GM19240 (cell line): ENCODE measurements at regions not wholly inside any gene's neighbourhood (a gene's known extent, or its start where the extent isn't known, plus 50 kb on each side); places are given as distances from the start of the nearest gene placed in this dataset.

Experiments
- DNase-seq: peaks from one replicate; pipeline ENCODE4 v3.0.0; 2011; ENCODE audit warnings: low spot score; ENCODE audit not compliant: insufficient read length

- DNase-seq, result no peak
These were observed 583.6 kb upstream of the PIK3C3 start for GRCh38 chr18:41371156-41372045.

GRCh38 chr18:41370740-41371139 is 584.3 kb upstream of the PIK3C3 start:
- DNase-seq, result no peak

- no peak for DNase-seq
These were observed 597.3 kb upstream of the PIK3C3 start for GRCh38 chr18:41357708-41358107.

- no peak for DNase-seq
These were observed 601.1 kb upstream of the PIK3C3 start for GRCh38 chr18:41353777-41354528.

GRCh38 chr18:41351430-41351829 is 603.6 kb upstream of the PIK3C3 start:
- no peak for DNase-seq

GRCh38 chr18:41347057-41347456 is 608.0 kb upstream of the PIK3C3 start:
- no peak for DNase-seq

- no peak for DNase-seq
These were observed 611.2 kb upstream of the PIK3C3 start for GRCh38 chr18:41343808-41344207.

- no peak for DNase-seq
These were observed 616.7 kb upstream of the PIK3C3 start for GRCh38 chr18:41338341-41338740.

- no peak for DNase-seq
These were observed 623.4 kb upstream of the PIK3C3 start for GRCh38 chr18:41331661-41332060.

- no peak for DNase-seq
These were observed 628.7 kb upstream of the PIK3C3 start for GRCh38 chr18:41326311-41326710.

GRCh38 chr18:41324934-41325333 is 630.1 kb upstream of the PIK3C3 start:
- no peak for DNase-seq

- DNase-seq, result no peak
These were observed 630.8 kb upstream of the PIK3C3 start for GRCh38 chr18:41324020-41324791.

- DNase-seq, result no peak
These were observed 632.0 kb upstream of the PIK3C3 start for GRCh38 chr18:41323044-41323443.

GRCh38 chr18:41320100-41320499 is 634.9 kb upstream of the PIK3C3 start:
- DNase-seq, result no peak

GRCh38 chr18:41315134-41315533 is 639.9 kb upstream of the PIK3C3 start:
- DNase-seq, result no peak

- no peak for DNase-seq
These were observed 643.2 kb upstream of the PIK3C3 start for GRCh38 chr18:41311571-41312547.

GRCh38 chr18:41297740-41298139 is 657.3 kb upstream of the PIK3C3 start:
- DNase-seq, result no peak

GRCh38 chr18:41269294-41269693 is 685.7 kb upstream of the PIK3C3 start:
- no peak for DNase-seq

- no peak for DNase-seq
These were observed 686.8 kb upstream of the PIK3C3 start for GRCh38 chr18:41268271-41268670.

- no peak for DNase-seq
These were observed 688.4 kb upstream of the PIK3C3 start for GRCh38 chr18:41266616-41267015.

- DNase-seq, result no peak
These were observed 688.8 kb upstream of the PIK3C3 start for GRCh38 chr18:41266204-41266603.
